ENCODE measurements at regions not wholly inside any gene's neighbourhood (a gene's known extent, or its start where the extent isn't known, plus 50 kb on each side); places are given as distances from the start of the nearest gene placed in this dataset.
A peak's percentile ranks its signal among the peaks of the same experiment; 100 is the strongest.

- no peaks in the 10 kb centered on the region for H3F3A ChIP-seq (replicated peaks; ENCODE audit: insufficient read depth)
- 52% methylated on average over 8 of the region's 11 CpGs for WGBS (ENCODE audit: low lambda C conversion rate)
- no peak overlapping the region for H2AFZ ChIP-seq (ENCODE audit: low read depth)
- POLR2A ChIA-PET = no interaction called here
- H3K9me3 ChIP-seq = no peaks in the 10 kb centered on the region
- peak overlapping the region in 1 of 2 experiments; percentile 16; a peak in 1 of 4 replicates for H3K27ac ChIP-seq (ENCODE audit: low read depth in 2 of 2, low read length in 1 of 2)
- no peak for TF ChIP-seq NFIC (IDR thresholded peaks at IDR 0.05; ENCODE audit: borderline replicate concordance)
- no peak for TF ChIP-seq JUND (IDR thresholded peaks at IDR 0.05)
- no peak for TF ChIP-seq IRF3 (IDR thresholded peaks at IDR 0.05; ENCODE audit: low read depth, low read length)
- TF ChIP-seq FOXJ3 (CRISPR knock-in tag; IDR thresholded peaks at IDR 0.05) = no peak
- no peak for TF ChIP-seq FOSL2 (IDR thresholded peaks at IDR 0.05; ENCODE audit: borderline replicate concordance, low read depth)
- no peak for TF ChIP-seq ZBTB33 (IDR thresholded peaks at IDR 0.05; ENCODE audit: borderline replicate concordance, low read depth)
- no peak for TF ChIP-seq RXRA (IDR thresholded peaks at IDR 0.05; ENCODE audit: borderline replicate concordance, low read depth)
- TF ChIP-seq YY1 (IDR thresholded peaks at IDR 0.05; ENCODE audit: low read depth) = no peak
- TF ChIP-seq TAF1 (IDR thresholded peaks at IDR 0.05; ENCODE audit: borderline replicate concordance, low read depth, low read length) = no peak
- no peaks in the 10 kb centered on the region for H3K9me2 ChIP-seq
- H4K20me1 ChIP-seq (ENCODE audit: insufficient read depth) = no peaks in the 10 kb centered on the region
- no peak overlapping the region for H3K4me2 ChIP-seq
- H3K27me3 ChIP-seq (ENCODE audit: insufficient read depth) = no peaks in the 10 kb centered on the region
- CTCF ChIA-PET = no interaction called here
- H3K4me1 ChIP-seq (ENCODE audit: control insufficient read depth in 1 of 2, insufficient read depth in 2 of 2, low read depth in 1 of 2, low read length in 1 of 2) = peaks cover 0 to 13% of the 10 kb centered on the region in 2 experiments; a peak in 1 of 4 replicates
- H3K36me3 ChIP-seq (replicated peaks in 1 of 2; ENCODE audit: control insufficient read depth in 1 of 2, insufficient read depth in 2 of 2, low read length in 1 of 2) = no peaks in the 10 kb centered on the region
- no peak for DNase-seq
- H3K79me2 ChIP-seq (ENCODE audit: insufficient read depth) = no peaks in the 10 kb centered on the region
- no peak overlapping the region for H3K9ac ChIP-seq
- H3K4me3 ChIP-seq (ENCODE audit: low read depth in 2 of 2, low read length in 1 of 2) = no peak overlapping the region
Measured at GRCh38 chr5:68818057-68818695, 275.6 kb upstream of the SLC30A5 start.

- H3K9me2 ChIP-seq = no peaks in the 10 kb centered on the region
- CTCF ChIA-PET = no interaction called here
- no peak overlapping the region for H3K9ac ChIP-seq
- H3K27me3 ChIP-seq (ENCODE audit: insufficient read depth) = no peaks in the 10 kb centered on the region
- no peak overlapping the region for H2AFZ ChIP-seq (ENCODE audit: low read depth)
- H3K79me2 ChIP-seq (ENCODE audit: insufficient read depth) = no peaks in the 10 kb centered on the region
- H3K4me2 ChIP-seq = no peak overlapping the region
- H3K36me3 ChIP-seq (replicated peaks in 1 of 2; ENCODE audit: control insufficient read depth in 1 of 2, insufficient read depth in 2 of 2, low read length in 1 of 2) = no peaks in the 10 kb centered on the region
- no peak for TF ChIP-seq MXI1 (IDR thresholded peaks at IDR 0.05; ENCODE audit: low read depth, low read length)
- no peak for TF ChIP-seq PBX3 (IDR thresholded peaks at IDR 0.05)
- no peak for TF ChIP-seq RAD21 (IDR thresholded peaks at IDR 0.05; ENCODE audit: low read length)
- TF ChIP-seq TCF12 (IDR thresholded peaks at IDR 0.05) = no peak
- TF ChIP-seq NFIC (IDR thresholded peaks at IDR 0.05; ENCODE audit: borderline replicate concordance) = no peak
- TF ChIP-seq TAF1 (IDR thresholded peaks at IDR 0.05; ENCODE audit: borderline replicate concordance, low read depth, low read length) = no peak
- no peak for TF ChIP-seq MAX (IDR thresholded peaks at IDR 0.05; ENCODE audit: low read depth)
- TF ChIP-seq MEF2A (IDR thresholded peaks at IDR 0.05; ENCODE audit: borderline replicate concordance, low read depth) = no peak
- no peak for TF ChIP-seq GABPA (IDR thresholded peaks at IDR 0.05; ENCODE audit: low read depth)
- no peak for TF ChIP-seq FOSL2 (IDR thresholded peaks at IDR 0.05; ENCODE audit: borderline replicate concordance, low read depth)
- no peak for DNase-seq
- H3F3A ChIP-seq (replicated peaks; ENCODE audit: insufficient read depth) = no peaks in the 10 kb centered on the region
- H3K4me3 ChIP-seq (ENCODE audit: low read depth in 2 of 2, low read length in 1 of 2) = no peak overlapping the region
- POLR2A ChIA-PET = no interaction called here
- no peaks in the 10 kb centered on the region for H3K9me3 ChIP-seq
- H3K27ac ChIP-seq (ENCODE audit: low read depth in 2 of 2, low read length in 1 of 2) = peak overlapping the region in 1 of 2 experiments; percentile 16; a peak in 1 of 4 replicates
- 30% methylated on average over 3 of the region's 3 CpGs for WGBS (ENCODE audit: low lambda C conversion rate)
- peaks cover 0 to 13% of the 10 kb centered on the region in 2 experiments; a peak in 1 of 4 replicates for H3K4me1 ChIP-seq (ENCODE audit: control insufficient read depth in 1 of 2, insufficient read depth in 2 of 2, low read depth in 1 of 2, low read length in 1 of 2)
- no peaks in the 10 kb centered on the region for H4K20me1 ChIP-seq (ENCODE audit: insufficient read depth)
Measured at GRCh38 chr5:68818870-68819269, 274.9 kb upstream of the SLC30A5 start.
